ENCODE measurements at regions not wholly inside any gene's neighbourhood (a gene's known extent, or its start where the extent isn't known, plus 50 kb on each side); places are given as distances from the start of the nearest gene placed in this dataset.

- peaks cover 0 to 6% (median 0%) of the 10 kb centered on the region in 4 donors for H3K4me1 Mint-ChIP-seq
- no peak overlapping the region for H3K4me3 Mint-ChIP-seq
- DNase-seq (no peak), ATAC-seq (no peak)
- peaks cover 0 to 12% (median 6%) of the 10 kb centered on the region in 5 donors for H3K27me3 Mint-ChIP-seq
- H3K27ac Mint-ChIP-seq, result peak overlapping the region in 1 of 10 donors; percentile 14
- H3K36me3 Mint-ChIP-seq, result no peaks in the 10 kb centered on the region
- POLR2A ChIA-PET, result no interaction called here
- H3K9me3 Mint-ChIP-seq, result no peaks in the 10 kb centered on the region
These were observed 66.2 kb upstream of the FAM9A start for GRCh38 chrX:8867406-8867805.

- peak overlapping the region in 1 of 10 donors; percentile 49 for H3K27ac Mint-ChIP-seq
- H3K4me3 Mint-ChIP-seq, result no peak overlapping the region
- ATAC-seq (no peak), DNase-seq (no peak)
- peaks cover 0 to 3% (median 0%) of the 10 kb centered on the region in 9 donors for H3K9me3 Mint-ChIP-seq
- H3K4me1 Mint-ChIP-seq, result no peaks in the 10 kb centered on the region
- peaks cover 2 to 16% (median 12%) of the 10 kb centered on the region in 5 donors for H3K27me3 Mint-ChIP-seq
- no peaks in the 10 kb centered on the region for H3K36me3 Mint-ChIP-seq
- POLR2A ChIA-PET, result no interaction called here
These were observed 63.0 kb upstream of the FAM9A start for GRCh38 chrX:8864161-8864560.

DNA sequence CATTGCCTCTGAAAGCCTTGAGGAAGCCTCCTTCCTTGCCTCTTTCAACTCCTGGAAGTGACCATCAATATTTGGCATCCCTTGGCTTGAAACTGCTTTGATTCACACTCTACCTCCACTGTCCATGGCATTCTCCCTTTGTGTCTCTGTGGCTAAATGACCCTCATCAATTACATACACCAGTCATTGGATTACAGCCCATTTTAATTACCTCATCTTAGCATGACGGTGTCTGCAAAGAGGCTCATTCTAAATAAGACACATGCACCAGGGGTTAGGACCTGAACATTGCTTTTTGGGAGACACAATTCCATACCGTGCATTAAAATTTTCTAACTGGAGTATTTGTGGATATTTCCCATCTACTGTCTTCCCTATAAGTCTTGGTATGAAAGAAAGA is 60.7 kb upstream of the FAM9A start:
- no peak overlapping the region for H3K4me3 Mint-ChIP-seq
- H3K9me3 Mint-ChIP-seq, result peaks cover 0 to 3% (median 0%) of the 10 kb centered on the region in 9 donors
- no peaks in the 10 kb centered on the region for H3K36me3 Mint-ChIP-seq
- ATAC-seq (no peak), DNase-seq (no peak)
- no peaks in the 10 kb centered on the region for H3K4me1 Mint-ChIP-seq
- peaks cover 2 to 16% (median 7%) of the 10 kb centered on the region in 5 donors for H3K27me3 Mint-ChIP-seq
- no peak overlapping the region for H3K27ac Mint-ChIP-seq
- POLR2A ChIA-PET, result no interaction called here

GRCh38 chrX:8851231-8851886 is 50.2 kb upstream of the FAM9A start:
- Mint-ChIP-seq H3K4me1 (no peaks in the 10 kb centered on the region), H3K27ac (no peak overlapping the region), H3K27me3 (peaks cover 2 to 16% (median 8%) of the 10 kb centered on the region in 5 donors), H3K36me3 (no peaks in the 10 kb centered on the region), H3K4me3 (no peak overlapping the region), H3K9me3 (peaks cover 0 to 2% (median 0%) of the 10 kb centered on the region in 9 donors)
- DNase-seq (no peak), ATAC-seq (no peak)
- POLR2A ChIA-PET, result no interaction called here
